HEK293 (cell line): ENCODE measurements at regions not wholly inside any gene's neighbourhood (a gene's known extent, or its start where the extent isn't known, plus 50 kb on each side); places are given as distances from the start of the nearest gene placed in this dataset.
A peak's percentile ranks its signal among the peaks of the same experiment; 100 is the strongest.

Experiments
- BCL11A ChIP-seq: fragments of 450-650 bp; formaldehyde crosslinking; IDR thresholded peaks from 2 replicates; pipeline ENCODE4 v1.5.1; 2016; ENCODE audit warnings: low read depth, missing biosample characterization, missing genetic modification characterization
- GLI2 ChIP-seq: fragments of 450-650 bp; formaldehyde crosslinking; IDR thresholded peaks from 2 replicates; pipeline ENCODE4; 2017; ENCODE audit warnings: missing biosample characterization, missing genetic modification characterization, low read depth, borderline replicate concordance
- IKZF3 ChIP-seq: fragments of 450-650 bp; IDR thresholded peaks from 2 replicates; pipeline ENCODE4 v1.5.0; 2018; ENCODE audit warnings: missing biosample characterization, mild to moderate bottlenecking, missing genetic modification characterization, moderate library complexity
- KLF9 ChIP-seq: fragments of 450-650 bp; formaldehyde crosslinking; IDR thresholded peaks from 2 replicates; pipeline ENCODE4 v1.5.1; 2016; ENCODE audit warnings: missing biosample characterization, missing genetic modification characterization, low read depth
- OSR2 ChIP-seq: fragments of 450-650 bp; formaldehyde crosslinking; IDR thresholded peaks from 2 replicates; pipeline ENCODE4 v1.5.1; 2016; ENCODE audit warnings: missing biosample characterization, missing genetic modification characterization
- PRDM1 ChIP-seq: fragments of 450-650 bp; formaldehyde crosslinking; IDR thresholded peaks from 2 replicates; pipeline ENCODE4; 2016; ENCODE audit warnings: missing biosample characterization, missing genetic modification characterization
- SCRT1 ChIP-seq: fragments of 450-650 bp; formaldehyde crosslinking; IDR thresholded peaks from 2 replicates; pipeline ENCODE4 v1.5.1; 2016; ENCODE audit warnings: missing biosample characterization, missing genetic modification characterization, borderline replicate concordance
- SETDB1 ChIP-seq: IDR thresholded peaks from one replicate; pipeline ENCODE4 v1.6.1; 2017; ENCODE audit warnings: mild to moderate bottlenecking, low read length, moderate library complexity, mixed read lengths; ENCODE audit not compliant: insufficient read length
- ZBTB20 ChIP-seq: fragments of 450-650 bp; formaldehyde crosslinking; IDR thresholded peaks from 2 replicates; pipeline ENCODE4 v1.5.1; 2016; ENCODE audit warnings: missing biosample characterization, missing genetic modification characterization
- ZEB2 ChIP-seq: fragments of 450-650 bp; formaldehyde crosslinking; IDR thresholded peaks from 2 replicates; pipeline ENCODE4 v1.5.1; 2016; ENCODE audit warnings: missing biosample characterization, missing genetic modification characterization
- ZNF10 ChIP-seq: fragments of 450-650 bp; formaldehyde crosslinking; IDR thresholded peaks from 2 replicates; pipeline ENCODE4 v1.5.1; 2017; ENCODE audit warnings: missing biosample characterization, missing genetic modification characterization
- ZNF184 ChIP-seq: fragments of 450-650 bp; IDR thresholded peaks from 2 replicates; pipeline ENCODE4 v1.5.1; 2018; ENCODE audit warnings: missing biosample characterization, mild to moderate bottlenecking, missing genetic modification characterization
- ZNF2 ChIP-seq: fragments of 450-650 bp; formaldehyde crosslinking; IDR thresholded peaks from 2 replicates; pipeline ENCODE4 v1.5.1; 2016; ENCODE audit warnings: missing biosample characterization, missing genetic modification characterization
- ZNF311 ChIP-seq: fragments of 450-650 bp; formaldehyde crosslinking; IDR thresholded peaks from 2 replicates; pipeline ENCODE4 v1.5.1; 2017; ENCODE audit warnings: missing biosample characterization, missing genetic modification characterization, borderline replicate concordance
- ZNF426 ChIP-seq: fragments of 450-650 bp; formaldehyde crosslinking; IDR thresholded peaks from 2 replicates; pipeline ENCODE4 v1.5.1; 2017; ENCODE audit warnings: missing biosample characterization, missing genetic modification characterization, mild to moderate bottlenecking, inconsistent platforms, moderate library complexity
- ZNF544 ChIP-seq: fragments of 450-650 bp; formaldehyde crosslinking; IDR thresholded peaks from 2 replicates; pipeline ENCODE4 v1.5.0; 2017; ENCODE audit warnings: missing biosample characterization, missing genetic modification characterization
- ZNF561 ChIP-seq: fragments of 450-650 bp; IDR thresholded peaks from 2 replicates; pipeline ENCODE4 v1.5.1; 2018; ENCODE audit warnings: missing biosample characterization, missing genetic modification characterization, borderline replicate concordance
- TF ChIP-seq, protein P1 (sequence below): fragments of 450-650 bp; formaldehyde crosslinking; IDR thresholded peaks from 2 replicates; pipeline ENCODE4; 2016; ENCODE audit warnings: missing biosample characterization, missing genetic modification characterization
- TF ChIP-seq, protein P2 (sequence below): fragments of 450-650 bp; formaldehyde crosslinking; IDR thresholded peaks from 2 replicates; pipeline ENCODE4 v1.5.1; 2016; ENCODE audit warnings: missing biosample characterization, missing genetic modification characterization
- TF ChIP-seq, protein P3 (sequence below): fragments of 450-650 bp; formaldehyde crosslinking; IDR thresholded peaks from 2 replicates; pipeline ENCODE4 v1.5.1; 2016; ENCODE audit warnings: missing biosample characterization, missing genetic modification characterization
- TF ChIP-seq, protein P4 (sequence below): sonication (generic); formaldehyde crosslinking; IDR thresholded peaks from 2 replicates; pipeline ENCODE4 v1.8.1; 2022; ENCODE audit warnings: mild to moderate bottlenecking, moderate library complexity, missing genetic modification reagents
- TF ChIP-seq, protein P5 (sequence below): fragments of 450-650 bp; formaldehyde crosslinking; IDR thresholded peaks from 2 replicates; pipeline ENCODE4 v1.5.1; 2016; ENCODE audit warnings: missing biosample characterization, missing genetic modification characterization

DNA sequence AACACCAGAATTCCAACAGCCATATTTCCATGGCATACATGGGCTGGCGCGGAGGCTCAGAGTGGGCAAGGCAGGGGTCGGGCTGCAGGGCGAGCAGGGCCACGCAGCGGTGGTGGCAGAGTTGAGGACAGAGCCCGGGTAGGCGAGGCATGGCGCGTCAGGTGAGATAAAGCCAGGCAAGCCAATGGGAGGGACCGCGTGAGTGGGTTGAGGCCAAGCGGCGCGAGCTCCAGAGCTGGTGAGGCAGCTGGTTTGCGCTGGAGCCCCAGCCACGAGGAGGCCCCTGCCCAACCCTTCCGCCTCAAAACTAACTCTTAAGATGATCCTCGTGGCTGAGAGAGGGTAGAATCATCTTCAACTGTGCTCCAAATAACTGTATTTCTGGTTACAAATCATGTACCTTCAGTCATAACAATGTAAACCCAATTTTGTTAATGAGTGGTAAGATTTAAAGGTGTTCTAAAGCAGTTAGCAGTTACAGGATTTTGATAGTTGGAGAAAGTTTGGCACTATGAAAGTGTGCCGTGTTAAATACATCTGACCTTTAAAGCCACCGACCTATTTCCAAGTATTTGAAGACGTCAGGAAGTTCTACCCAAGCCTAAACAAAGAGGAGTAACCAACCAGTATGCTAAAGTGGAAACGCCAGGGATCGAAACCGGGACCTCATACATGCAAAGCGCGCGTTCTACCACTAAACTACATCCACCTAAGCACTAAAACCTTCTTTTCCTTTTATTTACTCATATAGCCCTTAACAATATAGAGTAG is 107.9 kb downstream of the GPX5 start (continued):
- TF ChIP-seq, protein P1, sequence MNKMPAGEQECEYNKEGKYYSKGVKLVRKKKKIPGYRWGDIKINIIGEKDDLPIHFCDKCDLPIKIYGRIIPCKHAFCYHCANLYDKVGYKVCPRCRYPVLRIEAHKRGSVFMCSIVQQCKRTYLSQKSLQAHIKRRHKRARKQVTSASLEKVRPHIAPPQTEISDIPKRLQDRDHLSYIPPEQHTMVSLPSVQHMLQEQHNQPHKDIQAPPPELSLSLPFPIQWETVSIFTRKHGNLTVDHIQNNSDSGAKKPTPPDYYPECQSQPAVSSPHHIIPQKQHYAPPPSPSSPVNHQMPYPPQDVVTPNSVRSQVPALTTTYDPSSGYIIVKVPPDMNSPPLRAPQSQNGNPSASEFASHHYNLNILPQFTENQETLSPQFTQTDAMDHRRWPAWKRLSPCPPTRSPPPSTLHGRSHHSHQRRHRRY (tag by site-specific recombination) = no peak
- TF ChIP-seq GLI2 (tag by site-specific recombination) = no peak
- 0 out of 2 replicates have a peak, but pooled peaks have one; percentile 28 for TF ChIP-seq ZNF10
- TF ChIP-seq ZNF311 (tag by site-specific recombination) = no peak
- TF ChIP-seq SCRT1 (tag by site-specific recombination) = no peak
- TF ChIP-seq, protein P2, sequence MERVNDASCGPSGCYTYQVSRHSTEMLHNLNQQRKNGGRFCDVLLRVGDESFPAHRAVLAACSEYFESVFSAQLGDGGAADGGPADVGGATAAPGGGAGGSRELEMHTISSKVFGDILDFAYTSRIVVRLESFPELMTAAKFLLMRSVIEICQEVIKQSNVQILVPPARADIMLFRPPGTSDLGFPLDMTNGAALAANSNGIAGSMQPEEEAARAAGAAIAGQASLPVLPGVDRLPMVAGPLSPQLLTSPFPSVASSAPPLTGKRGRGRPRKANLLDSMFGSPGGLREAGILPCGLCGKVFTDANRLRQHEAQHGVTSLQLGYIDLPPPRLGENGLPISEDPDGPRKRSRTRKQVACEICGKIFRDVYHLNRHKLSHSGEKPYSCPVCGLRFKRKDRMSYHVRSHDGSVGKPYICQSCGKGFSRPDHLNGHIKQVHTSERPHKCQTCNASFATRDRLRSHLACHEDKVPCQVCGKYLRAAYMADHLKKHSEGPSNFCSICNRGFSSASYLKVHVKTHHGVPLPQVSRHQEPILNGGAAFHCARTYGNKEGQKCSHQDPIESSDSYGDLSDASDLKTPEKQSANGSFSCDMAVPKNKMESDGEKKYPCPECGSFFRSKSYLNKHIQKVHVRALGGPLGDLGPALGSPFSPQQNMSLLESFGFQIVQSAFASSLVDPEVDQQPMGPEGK (tag by site-specific recombination) = 0 out of 2 replicates have a peak, but pooled peaks have one; percentile 14
- 0 out of 2 replicates have a peak, but pooled peaks have one; percentile 37 for TF ChIP-seq ZNF184 (tag by site-specific recombination)
- TF ChIP-seq KLF9 = no peak
- no peak for TF ChIP-seq ZNF544 (tag by site-specific recombination)
- TF ChIP-seq, protein P3, sequence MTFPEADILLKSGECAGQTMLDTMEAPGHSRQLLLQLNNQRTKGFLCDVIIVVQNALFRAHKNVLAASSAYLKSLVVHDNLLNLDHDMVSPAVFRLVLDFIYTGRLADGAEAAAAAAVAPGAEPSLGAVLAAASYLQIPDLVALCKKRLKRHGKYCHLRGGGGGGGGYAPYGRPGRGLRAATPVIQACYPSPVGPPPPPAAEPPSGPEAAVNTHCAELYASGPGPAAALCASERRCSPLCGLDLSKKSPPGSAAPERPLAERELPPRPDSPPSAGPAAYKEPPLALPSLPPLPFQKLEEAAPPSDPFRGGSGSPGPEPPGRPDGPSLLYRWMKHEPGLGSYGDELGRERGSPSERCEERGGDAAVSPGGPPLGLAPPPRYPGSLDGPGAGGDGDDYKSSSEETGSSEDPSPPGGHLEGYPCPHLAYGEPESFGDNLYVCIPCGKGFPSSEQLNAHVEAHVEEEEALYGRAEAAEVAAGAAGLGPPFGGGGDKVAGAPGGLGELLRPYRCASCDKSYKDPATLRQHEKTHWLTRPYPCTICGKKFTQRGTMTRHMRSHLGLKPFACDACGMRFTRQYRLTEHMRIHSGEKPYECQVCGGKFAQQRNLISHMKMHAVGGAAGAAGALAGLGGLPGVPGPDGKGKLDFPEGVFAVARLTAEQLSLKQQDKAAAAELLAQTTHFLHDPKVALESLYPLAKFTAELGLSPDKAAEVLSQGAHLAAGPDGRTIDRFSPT (tag by site-specific recombination) = peak; percentile 75; the same call in 1 of the 2 replicates
- TF ChIP-seq ZEB2 (tag by site-specific recombination) = no peak
- peak; percentile 87 for TF ChIP-seq BCL11A (tag by site-specific recombination)
- no peak for TF ChIP-seq ZNF426 (tag by site-specific recombination)
- TF ChIP-seq, protein P4, sequence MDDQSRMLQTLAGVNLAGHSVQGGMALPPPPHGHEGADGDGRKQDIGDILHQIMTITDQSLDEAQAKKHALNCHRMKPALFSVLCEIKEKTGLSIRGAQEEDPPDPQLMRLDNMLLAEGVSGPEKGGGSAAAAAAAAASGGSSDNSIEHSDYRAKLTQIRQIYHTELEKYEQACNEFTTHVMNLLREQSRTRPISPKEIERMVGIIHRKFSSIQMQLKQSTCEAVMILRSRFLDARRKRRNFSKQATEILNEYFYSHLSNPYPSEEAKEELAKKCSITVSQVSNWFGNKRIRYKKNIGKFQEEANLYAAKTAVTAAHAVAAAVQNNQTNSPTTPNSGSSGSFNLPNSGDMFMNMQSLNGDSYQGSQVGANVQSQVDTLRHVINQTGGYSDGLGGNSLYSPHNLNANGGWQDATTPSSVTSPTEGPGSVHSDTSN = 0 out of 2 replicates have a peak, but pooled peaks have one; percentile 34
- TF ChIP-seq, protein P5, sequence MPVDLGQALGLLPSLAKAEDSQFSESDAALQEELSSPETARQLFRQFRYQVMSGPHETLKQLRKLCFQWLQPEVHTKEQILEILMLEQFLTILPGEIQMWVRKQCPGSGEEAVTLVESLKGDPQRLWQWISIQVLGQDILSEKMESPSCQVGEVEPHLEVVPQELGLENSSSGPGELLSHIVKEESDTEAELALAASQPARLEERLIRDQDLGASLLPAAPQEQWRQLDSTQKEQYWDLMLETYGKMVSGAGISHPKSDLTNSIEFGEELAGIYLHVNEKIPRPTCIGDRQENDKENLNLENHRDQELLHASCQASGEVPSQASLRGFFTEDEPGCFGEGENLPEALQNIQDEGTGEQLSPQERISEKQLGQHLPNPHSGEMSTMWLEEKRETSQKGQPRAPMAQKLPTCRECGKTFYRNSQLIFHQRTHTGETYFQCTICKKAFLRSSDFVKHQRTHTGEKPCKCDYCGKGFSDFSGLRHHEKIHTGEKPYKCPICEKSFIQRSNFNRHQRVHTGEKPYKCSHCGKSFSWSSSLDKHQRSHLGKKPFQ = no peak
- TF ChIP-seq IKZF3 (tag by site-specific recombination) = 0 out of 2 replicates have a peak, but pooled peaks have one; percentile 33
- TF ChIP-seq ZNF561 (tag by site-specific recombination) = peak; percentile 35; the same call in 1 of the 2 replicates
- no peak for TF ChIP-seq PRDM1 (tag by site-specific recombination)
- TF ChIP-seq SETDB1 = no peak
- TF ChIP-seq ZNF2 = 0 out of 2 replicates have a peak, but pooled peaks have one; percentile 18
- TF ChIP-seq OSR2 (tag by site-specific recombination) = peak; percentile 55
- peak; percentile 68 for TF ChIP-seq ZBTB20
